Tibial nerve (tissue), 4 donors: ENCODE measurements at regions not wholly inside any gene's neighbourhood (a gene's known extent, or its start where the extent isn't known, plus 50 kb on each side); places are given as distances from the start of the nearest gene placed in this dataset.

Experiments
- CTCF ChIP-seq, 5 experiments: fragments of 200-600 bp in 3 of 5; fragments of 450-650 bp in 2 of 5; sonication (generic) in 3 of 5; IDR thresholded peaks; one replicate each; pipeline ENCODE4 v1.5.1; 2016 to 2019; ENCODE audit warnings: antibody characterized with exemption in 5 of 5, mild to moderate bottlenecking in 3 of 5, moderate library complexity in 2 of 5
- EP300 ChIP-seq, 2 donors: sonication (generic); formaldehyde crosslinking; IDR thresholded peaks; one replicate each; pipeline ENCODE4 v1.6.1; 2017; ENCODE audit warnings: antibody characterized with exemption in 2 of 2, mild to moderate bottlenecking in 1 of 2
- POLR2A ChIP-seq, 2 donors: fragments of 450-650 bp; IDR thresholded peaks; one replicate each; pipeline ENCODE4 v1.6.1; 2017; ENCODE audit warnings: antibody characterized with exemption in 2 of 2, mild to moderate bottlenecking in 2 of 2, moderate library complexity in 2 of 2

GRCh38 chr2:70011786-70012185 lies 50.4 kb upstream of the ASPRV1 start:
- TF ChIP-seq CTCF (IDR thresholded peaks at IDR 0.05), result no peak
- TF ChIP-seq POLR2A (IDR thresholded peaks at IDR 0.05), result no peak
- no peak for TF ChIP-seq EP300 (IDR thresholded peaks at IDR 0.05)
